H9 (cell line): ENCODE measurements at regions not wholly inside any gene's neighbourhood (a gene's known extent, or its start where the extent isn't known, plus 50 kb on each side); places are given as distances from the start of the nearest gene placed in this dataset.

Source experiments
- DNase-seq: peaks from one replicate; pipeline ENCODE4 v3.0.0-alpha.2; 2017
- H2AFZ ChIP-seq: one replicate; pipeline ENCODE4 v1.6.1; 2013; ENCODE audit warnings: mild to moderate bottlenecking, low read length, control low read depth, moderate library complexity
- H2AK5ac ChIP-seq: 2 replicates; pipeline ENCODE4 v1.6.1; 2013; ENCODE audit warnings: low read length, control low read depth, mixed read lengths; ENCODE audit not compliant: insufficient read length
- H2BK120ac ChIP-seq: one replicate; pipeline ENCODE4 v1.6.1; 2013; ENCODE audit warnings: low read depth, mild to moderate bottlenecking, low read length, control low read depth, inconsistent platforms; ENCODE audit not compliant: poor library complexity, severe bottlenecking
- H2BK12ac ChIP-seq: 2 replicates; pipeline ENCODE4 v1.6.1; 2013; ENCODE audit warnings: low read length, control low read depth, mixed read lengths, low read depth; ENCODE audit not compliant: insufficient read length
- H2BK15ac ChIP-seq: 2 replicates; pipeline ENCODE4 v1.6.1; 2013; ENCODE audit warnings: low read depth, low read length, control low read depth
- H2BK20ac ChIP-seq: one replicate; pipeline ENCODE4 v1.6.1; 2013; ENCODE audit warnings: low read depth, mild to moderate bottlenecking, low read length, control low read depth, inconsistent platforms; ENCODE audit not compliant: poor library complexity, severe bottlenecking
- H2BK5ac ChIP-seq: 2 replicates; pipeline ENCODE4 v1.6.1; 2013; ENCODE audit warnings: low read length, control low read depth, mixed read lengths; ENCODE audit not compliant: insufficient read length
- H3K14ac ChIP-seq: 2 replicates; pipeline ENCODE4 v1.6.1; 2013; ENCODE audit warnings: low read length, control low read depth; ENCODE audit not compliant: insufficient read depth
- H3K18ac ChIP-seq: 2 replicates; pipeline ENCODE4 v1.6.1; 2013; ENCODE audit warnings: low read depth, mild to moderate bottlenecking, mixed read lengths, low read length, control low read depth; ENCODE audit not compliant: insufficient read length
- H3K23ac ChIP-seq: 2 replicates; pipeline ENCODE4 v1.6.1; 2013; ENCODE audit warnings: low read length, control low read depth, mixed read lengths, low read depth; ENCODE audit not compliant: insufficient read length
- H3K23me2 ChIP-seq: 2 replicates; pipeline ENCODE4 v1.6.1; 2013; ENCODE audit warnings: low read depth, mild to moderate bottlenecking, mixed read lengths, low read length, control low read depth; ENCODE audit not compliant: insufficient read length, poor library complexity, severe bottlenecking
- H3K27ac ChIP-seq: 2 replicates; pipeline ENCODE4 v1.5.1; 2013; ENCODE audit warnings: low read length, control low read depth, mixed read lengths, low read depth; ENCODE audit not compliant: insufficient read length
- H3K27me3 ChIP-seq: 2 replicates; pipeline ENCODE4 v1.6.1; 2013; ENCODE audit warnings: low read length, control low read depth, inconsistent platforms; ENCODE audit not compliant: insufficient read depth
- H3K4ac ChIP-seq: 2 replicates; pipeline ENCODE4 v1.6.1; 2013; ENCODE audit warnings: low read depth, mild to moderate bottlenecking, control low read depth, inconsistent platforms, low read length, moderate library complexity
- H3K4me1 ChIP-seq: 2 replicates; pipeline ENCODE4 v1.6.1; 2013; ENCODE audit warnings: low read length, control low read depth, inconsistent platforms; ENCODE audit not compliant: insufficient read depth
- H3K4me2 ChIP-seq: 2 replicates; pipeline ENCODE4 v1.6.1; 2013; ENCODE audit warnings: low read length, control low read depth, mixed read lengths; ENCODE audit not compliant: insufficient read length, insufficient read depth
- H3K56ac ChIP-seq: 2 replicates; pipeline ENCODE4 v1.6.1; 2013; ENCODE audit warnings: low read depth, mild to moderate bottlenecking, mixed read lengths, low read length, control low read depth; ENCODE audit not compliant: insufficient read length
- H3K79me1 ChIP-seq: 2 replicates; pipeline ENCODE4 v1.6.1; 2013; ENCODE audit warnings: low read depth, mild to moderate bottlenecking, moderate library complexity, low read length, control low read depth, inconsistent platforms; ENCODE audit not compliant: insufficient read depth, poor library complexity, severe bottlenecking
- H3K79me2 ChIP-seq: 2 replicates; pipeline ENCODE4 v1.6.1; 2013; ENCODE audit warnings: low read length, control low read depth, inconsistent platforms; ENCODE audit not compliant: insufficient read depth
- H3K9ac ChIP-seq: 2 replicates; pipeline ENCODE4 v1.6.1; 2013; ENCODE audit warnings: low read length, control low read depth, mixed read lengths; ENCODE audit not compliant: insufficient read length; ENCODE audit errors: extremely low read depth
- H3K9me3 ChIP-seq: one replicate; pipeline ENCODE4 v1.6.1; 2013; ENCODE audit warnings: low read depth, low read length, inconsistent platforms; ENCODE audit not compliant: control insufficient read depth
- H3T11ph ChIP-seq: one replicate; pipeline ENCODE4 v1.6.1; 2013; ENCODE audit warnings: mild to moderate bottlenecking, low read length, control low read depth, inconsistent platforms
- H4K20me1 ChIP-seq: one replicate; pipeline ENCODE4 v1.6.1; 2013; ENCODE audit not compliant: control insufficient read depth, insufficient read length, insufficient read depth
- H4K5ac ChIP-seq: 2 replicates; pipeline ENCODE4 v1.6.1; 2013; ENCODE audit warnings: low read depth, mild to moderate bottlenecking, mixed read lengths, low read length, control low read depth; ENCODE audit not compliant: insufficient read length
- H4K8ac ChIP-seq: replicated peaks from 2 replicates; pipeline ENCODE4 v1.6.1; 2013; ENCODE audit warnings: low read length, control low read depth, mixed read lengths, low read depth; ENCODE audit not compliant: insufficient read length
- H4K91ac ChIP-seq: 2 replicates; pipeline ENCODE4 v1.6.1; 2013; ENCODE audit warnings: low read depth, mild to moderate bottlenecking, moderate library complexity, mixed read lengths, low read length, control low read depth; ENCODE audit not compliant: insufficient read length
- H3K27ac Mint-ChIP-seq, 3 experiments: 2 replicates in 2 of 3; 3 replicates in 1 of 3; pipeline ENCODE4 v1.8.0; 2020 to 2021; ENCODE audit warnings: mixed read lengths in 3 of 3, mild to moderate bottlenecking in 1 of 3, moderate library complexity in 1 of 3
- H3K27me3 Mint-ChIP-seq: 2 replicates; pipeline ENCODE4 v1.8.0; 2021; ENCODE audit warnings: low read depth, mild to moderate bottlenecking, moderate library complexity, mixed read lengths
- H3K36me3 Mint-ChIP-seq, 3 experiments: 2 replicates in 2 of 3; 3 replicates in 1 of 3; pipeline ENCODE4 v1.8.0; 2020 to 2021; ENCODE audit warnings: low read depth in 3 of 3, mixed read lengths in 3 of 3; ENCODE audit not compliant: insufficient read depth in 1 of 3
- H3K4me1 Mint-ChIP-seq, 2 experiments: 2 replicates each; pipeline ENCODE4 v1.8.0; 2020; ENCODE audit warnings: mixed read lengths in 2 of 2
- H3K4me3 Mint-ChIP-seq, 2 experiments: 2 replicates in 1 of 2; 3 replicates in 1 of 2; pipeline ENCODE4 v1.8.0; 2020 to 2021; ENCODE audit warnings: mild to moderate bottlenecking in 2 of 2, mixed read lengths in 2 of 2, moderate library complexity in 1 of 2
- H3K9me3 Mint-ChIP-seq, 2 experiments: 2 replicates in 1 of 2; 3 replicates in 1 of 2; pipeline ENCODE4 v1.8.0; 2020; ENCODE audit warnings: mild to moderate bottlenecking in 2 of 2, mixed read lengths in 2 of 2, moderate library complexity in 1 of 2
- WGBS: extraction: QIAGEN DNeasy Blood & Tissue Kit; methylation state at CpG from one replicate; pipeline ENCODE4 v1.1.7; 2013; ENCODE audit warnings: missing lambda C conversion rate, low lambda C conversion rate, mixed read lengths; ENCODE audit not compliant: insufficient read length; ENCODE audit errors: extremely low coverage; 5-methylcytosine and 5-hydroxymethylcytosine counted together
- TF ChIP-seq, protein P1 (sequence below): fragments of 200-600 bp; sonication (generic); conservative IDR thresholded peaks from 3 replicates; pipeline ENCODE4 v1.8.0; 2021; ENCODE audit warnings: antibody characterized with exemption, mild to moderate bottlenecking

- Histone ChIP-seq H4K8ac (no peak overlapping the region), H3K4me1 (no peaks in the 10 kb centered on the region; the same call in 1 of the 2 replicates), H3K79me1 (no peaks in the 10 kb centered on the region), H3K4me2 (no peak overlapping the region), H3K27ac (no peak overlapping the region), H2BK15ac (no peak overlapping the region), H3K23ac (no peak overlapping the region), H2BK20ac (no peak overlapping the region), H4K20me1 (no peaks in the 10 kb centered on the region), H3K18ac (no peak overlapping the region), H2BK120ac (no peak overlapping the region), H3K9me3 (no peaks in the 10 kb centered on the region), H3K79me2 (no peaks in the 10 kb centered on the region), H2BK5ac (no peak overlapping the region), H3K23me2 (no peaks in the 10 kb centered on the region), H3T11ph (no peak overlapping the region), H3K27me3 (no peaks in the 10 kb centered on the region), H4K5ac (no peak overlapping the region), H3K9ac (no peak overlapping the region), H4K91ac (no peak overlapping the region), H2AK5ac (no peak overlapping the region), H3K4ac (no peak overlapping the region), H2AFZ (no peak overlapping the region), H3K14ac (no peak overlapping the region), H3K56ac (no peak overlapping the region), H2BK12ac (no peak overlapping the region)
- no peak for DNase-seq
- H3K27me3 Mint-ChIP-seq: no peaks in the 10 kb centered on the region
- TF ChIP-seq, protein P1, sequence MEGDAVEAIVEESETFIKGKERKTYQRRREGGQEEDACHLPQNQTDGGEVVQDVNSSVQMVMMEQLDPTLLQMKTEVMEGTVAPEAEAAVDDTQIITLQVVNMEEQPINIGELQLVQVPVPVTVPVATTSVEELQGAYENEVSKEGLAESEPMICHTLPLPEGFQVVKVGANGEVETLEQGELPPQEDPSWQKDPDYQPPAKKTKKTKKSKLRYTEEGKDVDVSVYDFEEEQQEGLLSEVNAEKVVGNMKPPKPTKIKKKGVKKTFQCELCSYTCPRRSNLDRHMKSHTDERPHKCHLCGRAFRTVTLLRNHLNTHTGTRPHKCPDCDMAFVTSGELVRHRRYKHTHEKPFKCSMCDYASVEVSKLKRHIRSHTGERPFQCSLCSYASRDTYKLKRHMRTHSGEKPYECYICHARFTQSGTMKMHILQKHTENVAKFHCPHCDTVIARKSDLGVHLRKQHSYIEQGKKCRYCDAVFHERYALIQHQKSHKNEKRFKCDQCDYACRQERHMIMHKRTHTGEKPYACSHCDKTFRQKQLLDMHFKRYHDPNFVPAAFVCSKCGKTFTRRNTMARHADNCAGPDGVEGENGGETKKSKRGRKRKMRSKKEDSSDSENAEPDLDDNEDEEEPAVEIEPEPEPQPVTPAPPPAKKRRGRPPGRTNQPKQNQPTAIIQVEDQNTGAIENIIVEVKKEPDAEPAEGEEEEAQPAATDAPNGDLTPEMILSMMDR: no peak
- H3K9me3 Mint-ChIP-seq: no peaks in the 10 kb centered on the region
- no CpG with 5 or more reads among the region's 1 CpG for WGBS
- H3K4me3 Mint-ChIP-seq: no peak overlapping the region
- H3K36me3 Mint-ChIP-seq: no peaks in the 10 kb centered on the region; a peak in 1 of 7 replicates
- peaks cover 5 to 6% of the 10 kb centered on the region in 2 experiments; a peak in 2 of 4 replicates for H3K4me1 Mint-ChIP-seq
- H3K27ac Mint-ChIP-seq: no peak overlapping the region
Measured at GRCh38 chr13:31625115-31625514, 114.2 kb upstream of the RXFP2 start.
